ENCODE measurements at regions not wholly inside any gene's neighbourhood (a gene's known extent, or its start where the extent isn't known, plus 50 kb on each side); places are given as distances from the start of the nearest gene placed in this dataset.
"Not testable (repeated sequence)": the region's sequence is repeated elsewhere in the genome, so short reads cannot be mapped to it uniquely, and the experiment has no call there.

- no peak for TF ChIP-seq CTCF (IDR thresholded peaks at IDR 0.05; ENCODE audit: extremely low read depth, missing control alignments)
- DNase-seq (ENCODE audit: low spot score) = no peak
Observed at GRCh38 chr4:175087145-175087544, 169.0 kb downstream of the ADAM29 start.

GRCh38 chr4:175090116-175090515 lies 172.0 kb downstream of the ADAM29 start:
- TF ChIP-seq CTCF (IDR thresholded peaks at IDR 0.05; ENCODE audit: extremely low read depth, missing control alignments) = no peak
- no peak for DNase-seq (ENCODE audit: low spot score)

GRCh38 chr4:175091649-175092048 lies 173.5 kb downstream of the ADAM29 start:
- no peak for DNase-seq (ENCODE audit: low spot score)
- no peak for TF ChIP-seq CTCF (IDR thresholded peaks at IDR 0.05; ENCODE audit: extremely low read depth, missing control alignments)

- no peak for TF ChIP-seq CTCF (IDR thresholded peaks at IDR 0.05; ENCODE audit: extremely low read depth, missing control alignments)
Observed at GRCh38 chr4:175092114-175092513, 174.0 kb downstream of the ADAM29 start.

GRCh38 chr4:175093055-175093454 lies 174.9 kb downstream of the ADAM29 start:
- DNase-seq (ENCODE audit: low spot score) = not testable (repeated sequence)

More at GRCh38 chr4:175092114-175092513, 174.0 kb downstream of the ADAM29 start:
- DNase-seq (ENCODE audit: low spot score) = no peak

GRCh38 chr4:175103403-175103802 lies 185.2 kb downstream of the ADAM29 start:
- TF ChIP-seq CTCF (IDR thresholded peaks at IDR 0.05; ENCODE audit: extremely low read depth, missing control alignments) = no peak
- no peak for DNase-seq (ENCODE audit: low spot score)

GRCh38 chr4:175106301-175106700 lies 188.1 kb downstream of the ADAM29 start:
- TF ChIP-seq CTCF (IDR thresholded peaks at IDR 0.05; ENCODE audit: extremely low read depth, missing control alignments) = no peak
- DNase-seq (ENCODE audit: low spot score) = no peak

GRCh38 chr4:175109933-175110332 lies 191.8 kb downstream of the ADAM29 start:
- no peak for TF ChIP-seq CTCF (IDR thresholded peaks at IDR 0.05; ENCODE audit: extremely low read depth, missing control alignments)
- DNase-seq (ENCODE audit: low spot score) = no peak

Data from GM20000 (cell line).